OCI-LY1 (cell line): ENCODE measurements at regions not wholly inside any gene's neighbourhood (a gene's known extent, or its start where the extent isn't known, plus 50 kb on each side); places are given as distances from the start of the nearest gene placed in this dataset.

ENCODE experiments used
- H2AFZ ChIP-seq: fragments of 200-600 bp; sonication (generic), shearing (Covaris generic); 2 replicates; pipeline ENCODE4 v1.6.0; 2014; ENCODE audit warnings: antibody characterized with exemption, mild to moderate bottlenecking, low read length
- H3F3A ChIP-seq: fragments of 200-600 bp; sonication (generic), shearing (Covaris generic); 2 replicates; pipeline ENCODE4 v1.6.0; 2014; ENCODE audit warnings: mild to moderate bottlenecking, antibody characterized with exemption, low read length, moderate library complexity; ENCODE audit not compliant: insufficient read depth
- H3K27ac ChIP-seq: fragments of 200-600 bp; sonication (generic); 2 replicates; pipeline ENCODE4 v1.5.1; 2014; ENCODE audit warnings: low read length, mixed run types, mild to moderate bottlenecking, low read depth; ENCODE audit not compliant: poor library complexity, severe bottlenecking
- H3K27me3 ChIP-seq: fragments of 200-600 bp; sonication (generic); 2 replicates; pipeline ENCODE4 v1.6.0; 2014; ENCODE audit warnings: antibody characterized with exemption, mild to moderate bottlenecking, low read length, moderate library complexity; ENCODE audit not compliant: insufficient read depth
- H3K36me3 ChIP-seq: fragments of 200-600 bp; sonication (generic); 2 replicates; pipeline ENCODE4 v1.6.1; 2014; ENCODE audit warnings: mild to moderate bottlenecking, antibody characterized with exemption, low read length, moderate library complexity, mixed read lengths; ENCODE audit not compliant: insufficient read depth
- H3K4me1 ChIP-seq: fragments of 200-600 bp; sonication (generic); 2 replicates; pipeline ENCODE4 v1.5.1; 2014; ENCODE audit warnings: mild to moderate bottlenecking, low read length, moderate library complexity; ENCODE audit not compliant: insufficient read depth, severe bottlenecking
- H3K4me2 ChIP-seq: fragments of 200-600 bp; sonication (generic), shearing (Covaris generic); 2 replicates; pipeline ENCODE4 v1.6.1; 2014; ENCODE audit warnings: low read length
- H3K4me3 ChIP-seq: fragments of 200-600 bp; sonication (generic); 2 replicates; pipeline ENCODE4 v1.5.1; 2014; ENCODE audit warnings: low read length, low read depth, mild to moderate bottlenecking, mixed read lengths; ENCODE audit not compliant: poor library complexity, severe bottlenecking
- H3K79me2 ChIP-seq: fragments of 200-600 bp; shearing (Covaris generic); 2 replicates; pipeline ENCODE4 v1.6.1; 2016; ENCODE audit warnings: mixed run types, low read length, mixed read lengths; ENCODE audit not compliant: insufficient read depth
- H3K9ac ChIP-seq: fragments of 200-600 bp; sonication (generic), shearing (Covaris generic); 2 replicates; pipeline ENCODE4 v1.6.1; 2014; ENCODE audit warnings: mild to moderate bottlenecking, low read length, mixed read lengths
- H3K9me2 ChIP-seq: fragments of 200-600 bp; sonication (generic), shearing (Covaris generic); 2 replicates; pipeline ENCODE4 v1.6.1; 2014; ENCODE audit warnings: low read depth, mild to moderate bottlenecking, low read length, mixed read lengths
- H3K9me3 ChIP-seq: fragments of 200-600 bp; shearing (Covaris generic); 2 replicates; pipeline ENCODE4 v1.6.1; 2014; ENCODE audit warnings: low read length, mixed read lengths
- H4K20me1 ChIP-seq: fragments of 200-600 bp; sonication (generic), shearing (Covaris generic); 2 replicates; pipeline ENCODE4 v1.6.0; 2016; ENCODE audit warnings: mild to moderate bottlenecking, low read length; ENCODE audit not compliant: insufficient read depth
- CTCF ChIP-seq: fragments of 200-600 bp; sonication (generic), shearing (Covaris generic); IDR thresholded peaks from 2 replicates; pipeline ENCODE4 v1.5.1; 2017; ENCODE audit warnings: mild to moderate bottlenecking, antibody characterized with exemption, low read length, moderate library complexity, mixed read lengths
- EZH2 ChIP-seq: fragments of 200-600 bp; sonication (generic), shearing (Covaris generic); IDR thresholded peaks from 2 replicates; pipeline ENCODE4 v1.8.0; 2017; ENCODE audit warnings: borderline replicate concordance, mixed run types, mild to moderate bottlenecking, antibody characterized with exemption, low read length, moderate library complexity, mixed read lengths

- Histone ChIP-seq H3K4me2 (no peak overlapping the region), H3K79me2 (no peaks in the 10 kb centered on the region), H3K9ac (no peak overlapping the region), H3K9me3 (no peaks in the 10 kb centered on the region), H2AFZ (no peak overlapping the region), H3K4me3 (no peak overlapping the region), H3K9me2 (no peaks in the 10 kb centered on the region), H3K36me3 (no peaks in the 10 kb centered on the region), H3F3A (no peaks in the 10 kb centered on the region), H3K4me1 (peaks cover 9% of the 10 kb centered on the region), H3K27ac (no peak overlapping the region), H3K27me3 (no peaks in the 10 kb centered on the region), H4K20me1 (no peaks in the 10 kb centered on the region)
- TF ChIP-seq CTCF (no peak), EZH2 (no peak)
Measured at GRCh38 chr2:145849466-145849865, 1329.5 kb upstream of the ZEB2 start.

GRCh38 chr2:145846982-145847381, 1327.1 kb upstream of the ZEB2 start:
- Histone ChIP-seq H3K4me1 (peaks cover 9% of the 10 kb centered on the region), H3K27ac (no peak overlapping the region), H3K27me3 (no peaks in the 10 kb centered on the region), H3K9me2 (no peaks in the 10 kb centered on the region), H3K9ac (no peak overlapping the region), H3K79me2 (no peaks in the 10 kb centered on the region), H4K20me1 (no peaks in the 10 kb centered on the region), H3K9me3 (no peaks in the 10 kb centered on the region), H3K36me3 (no peaks in the 10 kb centered on the region), H3F3A (no peaks in the 10 kb centered on the region), H3K4me3 (no peak overlapping the region), H3K4me2 (no peak overlapping the region), H2AFZ (no peak overlapping the region)
- TF ChIP-seq EZH2 (no peak), CTCF (no peak)

DNA sequence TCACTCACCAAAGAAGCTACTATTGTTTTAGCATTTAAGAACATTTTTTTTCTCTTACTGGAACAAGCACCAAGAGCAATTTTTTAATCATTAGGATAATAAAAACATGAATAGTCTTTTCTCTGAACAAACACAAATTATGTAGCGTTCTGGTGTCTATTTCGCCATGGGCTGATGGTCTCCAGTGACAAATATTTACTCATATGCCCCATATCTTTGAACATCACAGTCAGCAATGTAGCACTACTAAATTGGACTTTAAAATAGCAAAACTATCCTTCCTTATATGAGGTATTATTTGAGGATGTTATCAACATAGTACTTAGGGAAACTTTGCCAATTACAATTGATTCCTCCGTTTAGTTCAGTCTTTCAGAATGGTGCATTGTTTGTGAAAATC, 1326.0 kb upstream of the ZEB2 start:
- no peaks in the 10 kb centered on the region for H3K36me3 ChIP-seq
- no peaks in the 10 kb centered on the region for H4K20me1 ChIP-seq
- H3K9me3 ChIP-seq, result no peaks in the 10 kb centered on the region
- no peak overlapping the region for H3K27ac ChIP-seq
- no peaks in the 10 kb centered on the region for H3F3A ChIP-seq
- H3K4me1 ChIP-seq, result peaks cover 9% of the 10 kb centered on the region
- no peaks in the 10 kb centered on the region for H3K27me3 ChIP-seq
- no peak overlapping the region for H3K4me2 ChIP-seq
- TF ChIP-seq CTCF (no peak), EZH2 (no peak)
- no peaks in the 10 kb centered on the region for H3K79me2 ChIP-seq
- no peak overlapping the region for H3K9ac ChIP-seq
- no peak overlapping the region for H3K4me3 ChIP-seq
- H2AFZ ChIP-seq, result no peak overlapping the region
- no peaks in the 10 kb centered on the region for H3K9me2 ChIP-seq
